ENCODE measurements at regions not wholly inside any gene's neighbourhood (a gene's known extent, or its start where the extent isn't known, plus 50 kb on each side); places are given as distances from the start of the nearest gene placed in this dataset.

DNA sequence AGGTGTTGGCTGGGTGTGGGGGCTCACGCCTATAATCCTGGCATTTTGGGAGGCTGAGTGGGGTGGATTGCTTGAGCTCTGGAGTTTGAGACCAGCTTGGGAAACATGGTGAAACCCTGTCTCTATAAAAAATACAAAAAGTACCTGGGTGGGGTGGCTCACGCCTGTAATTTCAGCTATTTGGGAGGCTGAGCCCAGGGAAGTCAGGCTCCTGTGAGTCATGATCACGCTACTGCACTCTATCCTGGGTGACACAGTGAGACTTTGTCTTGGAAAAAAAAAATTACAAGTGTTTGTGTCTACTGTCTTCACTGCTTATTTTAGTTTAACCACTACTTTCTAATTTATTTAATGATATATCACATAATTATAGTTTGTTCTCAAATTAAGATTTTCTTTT is 62.7 kb upstream of the DOCK10 start:
- H3K4me3 ChIP-seq (ENCODE audit: low read length) = no peak overlapping the region
- peak; percentile 35 for DNase-seq (ENCODE audit: low read depth)
- TF ChIP-seq, protein P1, sequence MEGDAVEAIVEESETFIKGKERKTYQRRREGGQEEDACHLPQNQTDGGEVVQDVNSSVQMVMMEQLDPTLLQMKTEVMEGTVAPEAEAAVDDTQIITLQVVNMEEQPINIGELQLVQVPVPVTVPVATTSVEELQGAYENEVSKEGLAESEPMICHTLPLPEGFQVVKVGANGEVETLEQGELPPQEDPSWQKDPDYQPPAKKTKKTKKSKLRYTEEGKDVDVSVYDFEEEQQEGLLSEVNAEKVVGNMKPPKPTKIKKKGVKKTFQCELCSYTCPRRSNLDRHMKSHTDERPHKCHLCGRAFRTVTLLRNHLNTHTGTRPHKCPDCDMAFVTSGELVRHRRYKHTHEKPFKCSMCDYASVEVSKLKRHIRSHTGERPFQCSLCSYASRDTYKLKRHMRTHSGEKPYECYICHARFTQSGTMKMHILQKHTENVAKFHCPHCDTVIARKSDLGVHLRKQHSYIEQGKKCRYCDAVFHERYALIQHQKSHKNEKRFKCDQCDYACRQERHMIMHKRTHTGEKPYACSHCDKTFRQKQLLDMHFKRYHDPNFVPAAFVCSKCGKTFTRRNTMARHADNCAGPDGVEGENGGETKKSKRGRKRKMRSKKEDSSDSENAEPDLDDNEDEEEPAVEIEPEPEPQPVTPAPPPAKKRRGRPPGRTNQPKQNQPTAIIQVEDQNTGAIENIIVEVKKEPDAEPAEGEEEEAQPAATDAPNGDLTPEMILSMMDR (IDR thresholded peaks at IDR 0.05; ENCODE audit: insufficient read depth, low read depth, low read length, missing control alignments) = no peak

DNA sequence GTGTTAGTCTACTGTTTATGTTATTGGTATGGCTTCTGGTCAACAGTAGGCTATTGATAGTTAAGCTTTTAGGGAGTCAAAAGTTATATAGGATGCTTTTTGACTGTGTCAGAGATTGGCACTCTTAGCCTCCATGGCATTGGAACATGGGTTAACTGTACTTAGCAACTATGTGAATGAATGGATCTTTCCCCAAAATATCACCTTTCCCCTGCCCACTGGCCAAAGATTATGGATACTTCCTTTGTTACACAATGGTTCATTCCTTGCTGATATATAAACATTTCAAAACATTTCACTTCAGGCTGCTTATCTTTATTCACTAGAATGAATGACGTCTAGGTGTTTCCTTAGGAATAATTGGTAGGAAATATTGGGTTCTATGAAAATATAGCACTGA is 62.1 kb upstream of the DOCK10 start:
- TF ChIP-seq, protein P1 (IDR thresholded peaks at IDR 0.05; ENCODE audit: insufficient read depth, low read depth, low read length, missing control alignments) = no peak
- DNase-seq (ENCODE audit: low read depth) = no peak
- H3K4me3 ChIP-seq (ENCODE audit: low read length) = no peak overlapping the region

DNA sequence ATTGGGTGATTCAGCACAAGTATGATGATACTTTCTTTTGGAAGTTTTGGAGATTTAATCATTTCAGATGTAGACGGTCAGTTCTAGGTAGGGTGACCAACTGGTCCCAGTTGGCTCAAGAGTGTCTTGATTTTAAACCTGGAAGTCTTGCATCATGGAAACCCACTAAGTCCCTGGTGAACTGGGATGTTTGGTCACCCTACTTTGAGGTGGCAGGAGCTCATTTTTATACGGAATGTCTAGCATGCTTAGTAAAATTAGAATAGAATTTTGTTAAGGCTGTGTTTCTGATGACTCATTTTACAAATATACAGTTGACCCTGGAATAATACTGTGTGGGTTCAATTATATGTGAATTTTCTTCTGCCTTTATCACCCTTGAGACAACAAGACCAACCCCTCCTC is 61.5 kb upstream of the DOCK10 start:
- TF ChIP-seq, protein P1 (IDR thresholded peaks at IDR 0.05; ENCODE audit: insufficient read depth, low read depth, low read length, missing control alignments) = no peak
- H3K4me3 ChIP-seq (ENCODE audit: low read length) = no peak overlapping the region
- peak; percentile 4 for DNase-seq (ENCODE audit: low read depth)

DNA sequence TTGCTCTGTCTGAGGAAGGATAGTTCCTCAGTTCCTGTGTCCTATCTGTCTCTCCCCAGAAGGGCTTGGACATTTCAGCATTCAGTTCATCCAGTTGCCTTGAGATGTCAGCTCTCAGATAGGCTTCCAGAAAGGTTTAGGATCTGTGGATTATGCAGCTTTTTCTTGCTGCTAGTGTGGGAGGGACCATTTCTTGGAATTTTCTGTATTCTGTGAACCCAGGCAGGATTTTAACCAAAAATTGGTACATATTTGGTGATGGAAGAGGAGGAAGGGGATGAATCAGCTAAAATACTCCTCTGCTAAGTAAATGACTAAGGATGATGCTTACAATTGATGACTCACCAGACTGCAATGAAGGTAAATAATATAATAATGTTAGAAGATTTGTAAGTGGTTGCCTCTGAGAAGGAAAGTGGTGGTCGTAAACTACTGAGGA is 58.6 kb upstream of the DOCK10 start:
- no peak overlapping the region for H3K4me3 ChIP-seq (ENCODE audit: low read length)
- TF ChIP-seq, protein P1 (IDR thresholded peaks at IDR 0.05; ENCODE audit: insufficient read depth, low read depth, low read length, missing control alignments) = no peak
- DNase-seq (ENCODE audit: low read depth) = peak; percentile 87

DNA sequence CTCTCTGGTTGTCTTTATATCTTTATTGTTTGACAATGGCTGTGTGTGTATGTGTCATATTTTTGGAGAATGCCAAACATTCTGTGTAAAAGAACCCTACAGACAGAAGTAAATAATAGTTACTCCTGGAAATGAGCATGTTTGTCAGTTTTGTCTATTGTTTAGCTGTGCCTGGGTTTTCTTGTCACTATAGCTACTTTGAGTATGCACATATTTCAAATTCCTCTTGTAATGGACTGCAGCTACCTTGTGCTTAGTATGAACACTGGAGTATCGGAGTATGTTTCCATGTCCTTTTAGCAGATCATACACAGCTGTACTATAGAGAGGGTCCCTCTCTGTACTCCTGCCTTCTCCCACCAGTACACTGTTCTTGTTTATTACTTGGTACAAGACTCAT is 58.0 kb upstream of the DOCK10 start:
- TF ChIP-seq, protein P1 (IDR thresholded peaks at IDR 0.05; ENCODE audit: insufficient read depth, low read depth, low read length, missing control alignments) = no peak
- no peak for DNase-seq (ENCODE audit: low read depth)
- no peak overlapping the region for H3K4me3 ChIP-seq (ENCODE audit: low read length)

DNA sequence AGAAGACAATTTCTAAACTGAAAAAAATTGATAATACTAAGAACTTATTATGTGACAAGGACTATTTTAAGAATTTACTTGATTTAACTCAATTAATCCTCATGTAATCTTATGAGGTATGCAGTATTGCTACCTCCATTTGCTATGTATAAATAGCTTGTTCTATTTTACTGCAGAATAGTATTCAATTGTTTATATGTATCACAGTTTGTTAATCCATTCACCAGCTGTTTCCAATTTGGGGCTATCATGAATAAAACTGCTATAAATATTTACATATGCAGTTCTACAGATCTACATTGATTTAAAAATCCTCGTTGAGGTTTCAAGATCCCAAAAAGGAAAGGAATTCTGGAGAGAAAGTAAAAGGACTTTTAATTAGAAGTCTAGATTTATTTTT is 54.8 kb upstream of the DOCK10 start:
- TF ChIP-seq, protein P1 (IDR thresholded peaks at IDR 0.05; ENCODE audit: insufficient read depth, low read depth, low read length, missing control alignments) = no peak
- no peak overlapping the region for H3K4me3 ChIP-seq (ENCODE audit: low read length)
- no peak for DNase-seq (ENCODE audit: low read depth)
